ENCODE measurements at regions not wholly inside any gene's neighbourhood (a gene's known extent, or its start where the extent isn't known, plus 50 kb on each side); places are given as distances from the start of the nearest gene placed in this dataset.

DNA sequence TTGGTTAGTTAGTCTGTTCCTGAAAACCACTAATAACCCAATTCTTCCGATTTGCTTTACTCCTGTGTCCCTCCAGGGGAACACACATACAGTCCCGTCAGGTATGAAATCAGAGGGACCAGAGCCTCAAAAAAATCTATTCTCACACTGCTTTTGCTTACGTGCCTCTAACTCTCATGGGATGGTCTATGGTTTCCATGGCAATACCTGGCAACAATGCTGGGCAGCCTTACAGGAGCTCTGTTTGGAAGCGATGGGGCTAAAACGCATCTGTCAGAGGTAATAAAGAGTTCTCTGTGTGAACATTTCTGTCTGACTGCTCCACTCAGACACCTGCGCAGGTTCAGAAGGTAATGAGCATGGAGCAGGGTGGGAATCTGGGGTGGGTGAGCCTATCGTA lies 376.2 kb downstream of the GXYLT1 start:
- H3K9me3 Mint-ChIP-seq, result no peaks in the 10 kb centered on the region
- TF ChIP-seq, protein P1, sequence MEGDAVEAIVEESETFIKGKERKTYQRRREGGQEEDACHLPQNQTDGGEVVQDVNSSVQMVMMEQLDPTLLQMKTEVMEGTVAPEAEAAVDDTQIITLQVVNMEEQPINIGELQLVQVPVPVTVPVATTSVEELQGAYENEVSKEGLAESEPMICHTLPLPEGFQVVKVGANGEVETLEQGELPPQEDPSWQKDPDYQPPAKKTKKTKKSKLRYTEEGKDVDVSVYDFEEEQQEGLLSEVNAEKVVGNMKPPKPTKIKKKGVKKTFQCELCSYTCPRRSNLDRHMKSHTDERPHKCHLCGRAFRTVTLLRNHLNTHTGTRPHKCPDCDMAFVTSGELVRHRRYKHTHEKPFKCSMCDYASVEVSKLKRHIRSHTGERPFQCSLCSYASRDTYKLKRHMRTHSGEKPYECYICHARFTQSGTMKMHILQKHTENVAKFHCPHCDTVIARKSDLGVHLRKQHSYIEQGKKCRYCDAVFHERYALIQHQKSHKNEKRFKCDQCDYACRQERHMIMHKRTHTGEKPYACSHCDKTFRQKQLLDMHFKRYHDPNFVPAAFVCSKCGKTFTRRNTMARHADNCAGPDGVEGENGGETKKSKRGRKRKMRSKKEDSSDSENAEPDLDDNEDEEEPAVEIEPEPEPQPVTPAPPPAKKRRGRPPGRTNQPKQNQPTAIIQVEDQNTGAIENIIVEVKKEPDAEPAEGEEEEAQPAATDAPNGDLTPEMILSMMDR (conservative IDR thresholded peaks at IDR 0.05), result no peak
- H3K27me3 Mint-ChIP-seq (ENCODE audit: low read depth), result no peaks in the 10 kb centered on the region
- no peak overlapping the region for H3K27ac Mint-ChIP-seq (ENCODE audit: unreplicated experiment)
- no peaks in the 10 kb centered on the region for H3K4me1 Mint-ChIP-seq
- no peaks in the 10 kb centered on the region for H3K36me3 Mint-ChIP-seq (ENCODE audit: low read depth)
- H3K4me3 Mint-ChIP-seq, result no peak overlapping the region
- no peak for DNase-seq (ENCODE audit: low read depth, low spot score)

DNA sequence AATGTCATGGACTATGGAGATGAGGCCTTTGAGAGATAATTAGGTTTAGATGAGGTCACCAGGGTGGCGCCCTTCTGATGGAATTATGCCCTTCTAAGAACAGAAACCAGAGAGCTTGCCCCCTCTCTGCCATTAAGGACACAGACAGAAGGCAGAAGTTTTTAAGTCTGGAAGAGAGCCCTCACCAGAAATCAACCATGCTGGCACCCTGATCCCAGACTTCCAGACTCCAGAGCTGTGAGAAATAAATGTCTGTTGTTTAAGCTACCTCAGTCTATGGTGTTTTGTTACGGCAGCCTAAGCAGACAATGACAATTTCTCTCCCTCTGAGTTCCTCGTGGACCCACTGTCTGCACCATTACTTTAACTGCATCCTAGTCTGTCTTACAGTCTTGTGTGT lies 382.0 kb downstream of the GXYLT1 start:
- H3K27me3 Mint-ChIP-seq (ENCODE audit: low read depth), result no peaks in the 10 kb centered on the region
- DNase-seq (ENCODE audit: low read depth, low spot score), result no peak
- H3K4me3 Mint-ChIP-seq, result no peak overlapping the region
- H3K36me3 Mint-ChIP-seq (ENCODE audit: low read depth), result no peaks in the 10 kb centered on the region
- no peak overlapping the region for H3K27ac Mint-ChIP-seq (ENCODE audit: unreplicated experiment)
- no peaks in the 10 kb centered on the region for H3K4me1 Mint-ChIP-seq
- peaks cover 7% of the 10 kb centered on the region for H3K9me3 Mint-ChIP-seq
- TF ChIP-seq, protein P1 (conservative IDR thresholded peaks at IDR 0.05), result no peak

DNA sequence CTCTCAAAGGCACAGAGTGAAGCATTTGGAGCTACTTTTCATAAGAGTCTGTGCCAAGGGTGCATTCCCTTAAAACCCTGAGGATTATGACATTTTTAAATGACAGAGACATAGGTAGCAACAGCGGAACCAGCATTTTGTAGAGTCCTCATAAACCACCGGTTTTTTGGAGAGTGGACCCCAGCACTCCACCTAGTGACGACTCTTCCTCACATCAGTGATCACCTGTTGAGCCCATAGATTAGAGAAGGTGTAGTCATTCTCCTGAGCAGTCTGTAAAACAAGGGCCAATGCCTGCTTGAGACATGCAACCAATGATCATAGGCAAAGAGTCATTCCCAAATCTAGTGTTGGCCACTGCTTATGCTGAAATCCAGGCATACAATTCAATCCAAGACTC lies 399.1 kb downstream of the GXYLT1 start:
- Mint-ChIP-seq H3K36me3 (ENCODE audit: low read depth) (peaks cover 3% of the 10 kb centered on the region), H3K4me1 (no peaks in the 10 kb centered on the region), H3K9me3 (peaks cover 7% of the 10 kb centered on the region), H3K27ac (ENCODE audit: unreplicated experiment) (no peak overlapping the region), H3K27me3 (ENCODE audit: low read depth) (no peaks in the 10 kb centered on the region), H3K4me3 (no peak overlapping the region)
- TF ChIP-seq, protein P1 (conservative IDR thresholded peaks at IDR 0.05), result no peak
- no peak for DNase-seq (ENCODE audit: low read depth, low spot score)

DNA sequence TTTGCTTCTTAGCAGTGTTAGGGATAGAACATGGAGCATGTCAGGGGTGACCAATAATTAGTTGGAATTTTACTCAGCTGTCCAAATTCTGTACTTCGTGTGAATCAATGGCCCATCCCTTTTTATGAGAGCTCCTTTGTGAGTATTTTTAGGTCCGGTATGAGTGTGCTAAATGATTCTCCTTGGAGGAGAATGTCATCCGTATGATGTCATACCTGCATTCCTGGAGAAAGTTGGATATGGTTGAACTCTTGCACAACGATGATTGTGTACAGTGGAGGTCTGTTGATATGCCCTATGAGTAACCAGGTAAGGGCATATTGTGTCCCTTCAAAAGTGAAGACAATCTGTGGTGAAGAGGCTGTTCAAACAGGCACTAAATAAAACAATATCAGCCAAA lies 400.8 kb downstream of the GXYLT1 start:
- Mint-ChIP-seq H3K27ac (ENCODE audit: unreplicated experiment) (no peak overlapping the region), H3K9me3 (no peaks in the 10 kb centered on the region), H3K27me3 (ENCODE audit: low read depth) (no peaks in the 10 kb centered on the region), H3K4me3 (no peak overlapping the region), H3K36me3 (ENCODE audit: low read depth) (no peaks in the 10 kb centered on the region), H3K4me1 (no peaks in the 10 kb centered on the region)
- TF ChIP-seq, protein P1 (conservative IDR thresholded peaks at IDR 0.05), result no peak
- no peak for DNase-seq (ENCODE audit: low read depth, low spot score)

DNA sequence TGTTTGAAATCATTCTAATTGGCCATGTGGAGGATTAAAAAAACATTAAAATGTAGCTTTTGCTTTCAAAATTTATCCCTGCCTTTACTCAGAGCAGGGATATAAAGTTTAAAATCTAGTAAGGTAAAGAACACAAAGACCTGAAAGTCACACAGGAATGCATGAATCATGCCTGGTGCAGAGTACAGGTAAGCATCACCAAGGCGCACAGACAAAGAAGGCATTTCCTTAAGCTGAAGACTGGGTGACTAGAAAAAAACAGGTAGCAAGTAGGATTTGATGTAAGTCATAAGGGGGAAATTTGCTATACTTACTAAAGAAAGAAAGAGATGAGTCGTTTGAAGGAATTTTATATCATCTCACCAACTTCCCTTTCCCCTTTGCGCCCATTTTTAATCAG lies 405.6 kb downstream of the GXYLT1 start:
- no peak overlapping the region for H3K4me3 Mint-ChIP-seq
- peaks cover 4% of the 10 kb centered on the region for H3K36me3 Mint-ChIP-seq (ENCODE audit: low read depth)
- H3K27me3 Mint-ChIP-seq (ENCODE audit: low read depth), result no peaks in the 10 kb centered on the region
- TF ChIP-seq, protein P1 (conservative IDR thresholded peaks at IDR 0.05), result no peak
- no peak for DNase-seq (ENCODE audit: low read depth, low spot score)
- peaks cover 4% of the 10 kb centered on the region for H3K4me1 Mint-ChIP-seq
- no peak overlapping the region for H3K27ac Mint-ChIP-seq (ENCODE audit: unreplicated experiment)
- no peaks in the 10 kb centered on the region for H3K9me3 Mint-ChIP-seq

DNA sequence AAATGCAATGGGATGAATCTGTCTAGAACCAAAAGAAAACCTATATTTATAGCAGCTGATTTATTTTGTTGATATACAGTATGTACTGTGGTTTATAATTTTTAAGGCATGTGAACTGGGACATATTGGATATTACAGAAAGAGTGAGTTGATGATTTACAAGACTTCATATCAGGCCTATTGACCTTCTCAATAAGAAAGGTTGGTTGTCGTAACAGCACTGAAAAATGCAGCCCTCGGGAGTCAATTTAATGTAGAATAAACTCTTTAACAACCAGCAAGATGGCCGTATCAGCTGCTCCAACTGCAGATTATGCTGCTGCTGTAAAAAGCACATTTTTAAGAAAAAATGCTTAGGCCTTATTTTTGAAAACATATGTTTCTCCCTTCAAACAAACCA lies 407.3 kb downstream of the GXYLT1 start:
- Mint-ChIP-seq H3K27ac (ENCODE audit: unreplicated experiment) (no peak overlapping the region), H3K4me3 (no peak overlapping the region)

More for the DNA sequence above, 407.3 kb downstream of the GXYLT1 start:
- H3K36me3 Mint-ChIP-seq (ENCODE audit: low read depth), result peaks cover 4% of the 10 kb centered on the region
- no peak for DNase-seq (ENCODE audit: low read depth, low spot score)
- peaks cover 4% of the 10 kb centered on the region for H3K4me1 Mint-ChIP-seq
- TF ChIP-seq, protein P1 (conservative IDR thresholded peaks at IDR 0.05), result no peak
- no peaks in the 10 kb centered on the region for H3K27me3 Mint-ChIP-seq (ENCODE audit: low read depth)
- H3K9me3 Mint-ChIP-seq, result peaks cover 2% of the 10 kb centered on the region
